ENCODE measurements at regions not wholly inside any gene's neighbourhood (a gene's known extent, or its start where the extent isn't known, plus 50 kb on each side); places are given as distances from the start of the nearest gene placed in this dataset.

DNA sequence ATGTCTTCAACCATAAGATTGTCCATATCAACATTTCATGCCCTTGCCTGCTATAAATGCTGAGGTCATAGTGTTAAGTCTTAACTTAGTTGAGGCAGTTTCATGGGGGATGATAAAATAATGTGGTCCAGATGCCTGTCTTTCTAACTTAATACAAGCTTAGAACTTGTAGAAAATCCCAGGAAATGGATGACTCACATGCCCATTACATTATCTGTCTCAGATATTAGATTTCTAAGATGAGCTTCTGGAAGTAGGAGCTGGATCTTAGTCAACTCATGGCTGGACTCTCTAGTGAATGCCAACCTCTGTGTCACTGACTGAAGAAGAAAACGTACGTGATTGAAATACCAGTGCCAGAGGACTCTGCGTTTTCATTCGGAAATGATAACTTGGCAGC lies 797.5 kb upstream of the EEF2KMT start:
- intact Hi-C loops (cut with DNase I) = no loop called here
- 70% methylated on average over 4 of the region's 4 CpGs for WGBS
- DNase-seq (ENCODE audit: low spot score) = no peak
- no peak overlapping the region for H3K4me3 ChIP-seq
- no peaks in the 10 kb centered on the region for H3K4me1 ChIP-seq (replicated peaks)
- no peaks in the 10 kb centered on the region for H3K9me3 ChIP-seq
- H3K36me3 ChIP-seq = no peaks in the 10 kb centered on the region
- no peak overlapping the region for H3K27ac ChIP-seq
- TF ChIP-seq POLR2AphosphoS5 (IDR thresholded peaks at IDR 0.05) (no peak), POLR2A (IDR thresholded peaks at IDR 0.05) (no peak)
- TF ChIP-seq, protein P1, sequence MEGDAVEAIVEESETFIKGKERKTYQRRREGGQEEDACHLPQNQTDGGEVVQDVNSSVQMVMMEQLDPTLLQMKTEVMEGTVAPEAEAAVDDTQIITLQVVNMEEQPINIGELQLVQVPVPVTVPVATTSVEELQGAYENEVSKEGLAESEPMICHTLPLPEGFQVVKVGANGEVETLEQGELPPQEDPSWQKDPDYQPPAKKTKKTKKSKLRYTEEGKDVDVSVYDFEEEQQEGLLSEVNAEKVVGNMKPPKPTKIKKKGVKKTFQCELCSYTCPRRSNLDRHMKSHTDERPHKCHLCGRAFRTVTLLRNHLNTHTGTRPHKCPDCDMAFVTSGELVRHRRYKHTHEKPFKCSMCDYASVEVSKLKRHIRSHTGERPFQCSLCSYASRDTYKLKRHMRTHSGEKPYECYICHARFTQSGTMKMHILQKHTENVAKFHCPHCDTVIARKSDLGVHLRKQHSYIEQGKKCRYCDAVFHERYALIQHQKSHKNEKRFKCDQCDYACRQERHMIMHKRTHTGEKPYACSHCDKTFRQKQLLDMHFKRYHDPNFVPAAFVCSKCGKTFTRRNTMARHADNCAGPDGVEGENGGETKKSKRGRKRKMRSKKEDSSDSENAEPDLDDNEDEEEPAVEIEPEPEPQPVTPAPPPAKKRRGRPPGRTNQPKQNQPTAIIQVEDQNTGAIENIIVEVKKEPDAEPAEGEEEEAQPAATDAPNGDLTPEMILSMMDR (IDR thresholded peaks at IDR 0.05) = no peak
- H3K27me3 ChIP-seq (replicated peaks; ENCODE audit: insufficient read depth) = no peaks in the 10 kb centered on the region

DNA sequence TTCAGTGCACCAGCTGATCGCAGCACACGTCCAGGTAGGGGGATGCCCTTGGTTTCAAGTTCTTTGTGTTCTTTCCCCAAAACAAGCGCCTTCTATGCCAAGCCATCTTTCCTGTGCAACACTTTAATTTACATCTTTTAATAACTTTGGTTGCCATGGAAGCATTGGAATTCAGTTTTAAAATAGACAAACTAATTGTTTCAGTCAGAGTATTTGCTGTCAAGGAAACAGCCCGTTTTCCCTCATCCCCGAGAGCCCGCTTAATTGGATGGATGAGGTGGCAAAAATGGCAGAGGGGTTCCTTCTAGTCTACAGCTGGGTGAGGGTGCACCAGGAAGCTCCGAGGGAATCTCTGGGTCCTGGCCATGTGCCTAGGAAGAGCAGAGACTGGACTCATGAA lies 793.7 kb upstream of the EEF2KMT start:
- no peaks in the 10 kb centered on the region for H3K4me1 ChIP-seq (replicated peaks)
- intact Hi-C loops (cut with DNase I) = no loop called here
- H3K4me3 ChIP-seq = no peak overlapping the region
- TF ChIP-seq POLR2AphosphoS5 (IDR thresholded peaks at IDR 0.05) = no peak
- TF ChIP-seq, protein P1 (IDR thresholded peaks at IDR 0.05) = no peak
- no peak for TF ChIP-seq POLR2A (IDR thresholded peaks at IDR 0.05)
- no peak overlapping the region for H3K27ac ChIP-seq
- H3K36me3 ChIP-seq = no peaks in the 10 kb centered on the region
- 61% methylated on average over 7 of the region's 7 CpGs for WGBS
- no peak for DNase-seq (ENCODE audit: low spot score)
- H3K9me3 ChIP-seq = no peaks in the 10 kb centered on the region
- H3K27me3 ChIP-seq (replicated peaks; ENCODE audit: insufficient read depth) = no peaks in the 10 kb centered on the region

DNA sequence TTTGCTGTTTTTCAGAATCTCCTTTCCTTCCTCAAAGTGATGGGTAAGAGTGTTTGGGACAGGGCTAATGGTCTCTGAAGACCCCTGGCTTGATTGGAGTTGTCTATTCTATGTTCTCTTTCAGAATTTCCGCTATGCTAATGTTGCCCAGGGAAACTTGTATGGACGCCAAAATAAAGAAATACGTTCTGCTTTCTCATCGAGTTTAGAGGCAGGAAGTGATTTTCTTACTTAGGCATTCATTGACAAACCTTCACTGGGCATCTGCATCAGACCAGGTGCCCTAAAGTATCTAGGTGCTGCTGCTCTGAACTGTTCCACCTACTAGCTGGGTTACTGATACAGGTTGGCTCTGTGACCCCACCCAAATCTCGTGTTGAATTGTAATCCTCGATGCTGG lies 787.9 kb upstream of the EEF2KMT start:
- WGBS = 62% methylated on average over 6 of the region's 6 CpGs

DNA sequence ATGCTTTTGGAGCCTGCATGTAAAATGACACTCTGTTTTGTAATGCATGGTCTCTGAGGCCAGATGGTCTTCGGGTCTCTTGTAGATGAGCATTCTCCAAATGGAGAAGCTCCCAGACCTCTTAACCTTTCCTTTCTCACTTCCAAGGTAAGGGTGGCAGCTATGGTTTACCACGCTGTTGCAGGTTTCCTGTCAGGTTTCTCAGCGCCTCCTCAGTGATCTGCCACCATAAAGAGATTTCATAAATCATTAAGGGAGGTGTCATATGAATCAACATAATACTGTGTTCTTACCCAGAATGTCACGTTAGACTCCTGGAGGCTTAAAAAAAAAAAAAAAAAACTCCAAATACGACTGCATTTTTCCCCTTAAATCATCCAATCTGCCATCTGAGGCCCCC lies 787.4 kb upstream of the EEF2KMT start:
- no peaks in the 10 kb centered on the region for H3K4me1 ChIP-seq (replicated peaks)
- no peaks in the 10 kb centered on the region for H3K9me3 ChIP-seq
- no peak for TF ChIP-seq POLR2AphosphoS5 (IDR thresholded peaks at IDR 0.05)
- TF ChIP-seq, protein P1 (IDR thresholded peaks at IDR 0.05) = no peak
- no peak for TF ChIP-seq POLR2A (IDR thresholded peaks at IDR 0.05)
- H3K36me3 ChIP-seq = no peaks in the 10 kb centered on the region
- 72% methylated on average over 5 of the region's 5 CpGs for WGBS
- DNase-seq (ENCODE audit: low spot score) = no peak
- H3K27me3 ChIP-seq (replicated peaks; ENCODE audit: insufficient read depth) = no peaks in the 10 kb centered on the region
- intact Hi-C loops (cut with DNase I) = no loop called here
- H3K4me3 ChIP-seq = no peak overlapping the region
- no peak overlapping the region for H3K27ac ChIP-seq

More for the DNA sequence above, 787.9 kb upstream of the EEF2KMT start:
- TF ChIP-seq POLR2AphosphoS5 (IDR thresholded peaks at IDR 0.05) (no peak), POLR2A (IDR thresholded peaks at IDR 0.05) (no peak)
- TF ChIP-seq, protein P1 (IDR thresholded peaks at IDR 0.05) = no peak
- no peaks in the 10 kb centered on the region for H3K36me3 ChIP-seq
- no peak for DNase-seq (ENCODE audit: low spot score)
- H3K27me3 ChIP-seq (replicated peaks; ENCODE audit: insufficient read depth) = no peaks in the 10 kb centered on the region
- H3K9me3 ChIP-seq = no peaks in the 10 kb centered on the region
- no peaks in the 10 kb centered on the region for H3K4me1 ChIP-seq (replicated peaks)
- intact Hi-C loops (cut with DNase I) = no loop called here
- H3K27ac ChIP-seq = no peak overlapping the region
- no peak overlapping the region for H3K4me3 ChIP-seq

DNA sequence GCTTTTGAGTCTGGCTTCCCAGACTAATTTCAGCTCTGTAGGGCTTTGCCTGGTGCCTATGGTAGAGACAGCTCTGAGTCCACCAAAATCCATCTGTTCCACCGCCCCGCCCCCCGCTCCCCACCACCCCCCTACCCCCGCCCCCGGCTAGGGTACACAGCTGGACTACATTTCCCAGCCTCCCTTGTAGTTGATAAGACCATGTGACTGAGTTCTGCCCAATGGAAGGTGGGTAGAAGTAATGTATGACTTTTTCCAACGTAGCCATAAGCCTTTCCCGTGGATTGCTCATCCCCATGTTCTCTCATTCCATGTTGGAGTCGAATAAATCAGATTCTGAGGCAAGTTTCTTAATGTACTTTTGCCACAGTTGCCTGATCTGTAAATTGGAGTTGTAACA lies 786.7 kb upstream of the EEF2KMT start:
- no peak for DNase-seq (ENCODE audit: low spot score)
- no peaks in the 10 kb centered on the region for H3K36me3 ChIP-seq
- H3K27me3 ChIP-seq (replicated peaks; ENCODE audit: insufficient read depth) = no peaks in the 10 kb centered on the region
- TF ChIP-seq POLR2AphosphoS5 (IDR thresholded peaks at IDR 0.05) = no peak
- TF ChIP-seq, protein P1 (IDR thresholded peaks at IDR 0.05) = no peak
- no peak for TF ChIP-seq POLR2A (IDR thresholded peaks at IDR 0.05)
- 91% methylated on average over 8 of the region's 8 CpGs for WGBS
- no peaks in the 10 kb centered on the region for H3K4me1 ChIP-seq (replicated peaks)
- H3K27ac ChIP-seq = no peak overlapping the region
- no peaks in the 10 kb centered on the region for H3K9me3 ChIP-seq
- no peak overlapping the region for H3K4me3 ChIP-seq
- intact Hi-C loops (cut with DNase I) = no loop called here
